ENCODE measurements at regions not wholly inside any gene's neighbourhood (a gene's known extent, or its start where the extent isn't known, plus 50 kb on each side); places are given as distances from the start of the nearest gene placed in this dataset.

GRCh38 chr2:22703286-22703920 is 681.6 kb upstream of the KLHL29 start:
- TF ChIP-seq CTCF (IDR thresholded peaks at IDR 0.05) (no peak), POLR2A (IDR thresholded peaks at IDR 0.05) (no peak), EP300 (IDR thresholded peaks at IDR 0.05) (no peak)
